T-cell (primary cell): ENCODE measurements at regions not wholly inside any gene's neighbourhood (a gene's known extent, or its start where the extent isn't known, plus 50 kb on each side); places are given as distances from the start of the nearest gene placed in this dataset.

Experiments used
- ATAC-seq, 4 experiments: fragments of 200-7000 bp in 3 of 4; fragments of 150-1000 bp in 1 of 4; cut with Tn5 transposase; replicated peaks in 1 of 4; 1 replicate in 3 of 4; 2 replicates in 1 of 4; pipeline ENCODE4 v1.10.0; 2021; ENCODE audit warnings: moderate library complexity in 3 of 4, mild to moderate bottlenecking in 2 of 4, moderate number of reproducible peaks in 1 of 4
- CTCF ChIA-PET, 2 donors: fragments of 300-600 bp; sonication (Branson Sonifier 250); formaldehyde crosslinking; loops; one replicate each; lab custom pipeline; 2022; ENCODE audit warnings: antibody characterized with exemption in 2 of 2; lab: Charles Lee
- POLR2A ChIA-PET, 2 donors: fragments of 300-600 bp; sonication (Branson Sonifier 250); formaldehyde crosslinking; loops; one replicate each; lab custom pipeline; 2022; ENCODE audit warnings: antibody characterized with exemption in 2 of 2; lab: Charles Lee
- DNase-seq, 35 experiments: peaks; one replicate each; pipeline versions ENCODE4 v3.0.0 to v3.0.0-alpha.2; 2013 to 2023
- H3K27ac ChIP-seq: one replicate; pipeline ENCODE4 v1.5.1; 2013; ENCODE audit warnings: low read length
- H3K27me3 ChIP-seq, 2 experiments: replicated peaks in 1 of 2; 1 replicate in 1 of 2; 2 replicates in 1 of 2; pipeline versions ENCODE4 v1.6.1 to v1.7.0; 2013; ENCODE audit warnings: low read length in 1 of 2, mixed read lengths in 1 of 2; ENCODE audit not compliant: control insufficient read depth in 2 of 2, insufficient read depth in 2 of 2; ENCODE audit errors: extremely low read depth in 1 of 2
- H3K36me3 ChIP-seq, 2 donors: 1 replicate in 1 of 2; 2 replicates in 1 of 2; pipeline versions ENCODE4 v1.6.1 to v1.7.0; 2013; ENCODE audit warnings: low read length in 1 of 2; ENCODE audit not compliant: control insufficient read depth in 2 of 2, insufficient read depth in 1 of 2; ENCODE audit errors: extremely low read depth in 1 of 2
- H3K4me1 ChIP-seq, 2 experiments: 1 replicate in 1 of 2; 2 replicates in 1 of 2; pipeline versions ENCODE4 v1.6.1 to v1.7.0; 2013; ENCODE audit warnings: low read length in 2 of 2, mixed read lengths in 1 of 2; ENCODE audit not compliant: insufficient read depth in 2 of 2, control insufficient read depth in 1 of 2; ENCODE audit errors: extremely low read depth in 1 of 2
- H3K4me3 ChIP-seq, 2 donors: 1 replicate in 1 of 2; 2 replicates in 1 of 2; pipeline versions ENCODE4 v1.5.1 to v1.7.0; 2013; ENCODE audit warnings: mild to moderate bottlenecking in 2 of 2, low read length in 1 of 2, moderate library complexity in 1 of 2; ENCODE audit not compliant: control insufficient read depth in 1 of 2; ENCODE audit errors: extremely low read depth in 1 of 2
- H3K9me3 ChIP-seq: 2 replicates; pipeline ENCODE4 v1.7.0; 2013
- H3K27ac Mint-ChIP-seq, 2 donors: one replicate each; pipeline ENCODE4 v1.8.0; 2020 to 2021; ENCODE audit warnings: mild to moderate bottlenecking in 2 of 2, mixed read lengths in 2 of 2
- H3K27me3 Mint-ChIP-seq, 2 donors: one replicate each; pipeline ENCODE4 v1.8.0; 2021 to 2022; ENCODE audit warnings: mixed read lengths in 2 of 2
- H3K36me3 Mint-ChIP-seq: one replicate; pipeline ENCODE4 v1.8.0; 2021; ENCODE audit warnings: mixed read lengths
- H3K4me1 Mint-ChIP-seq, 3 donors: one replicate each; pipeline ENCODE4 v1.8.0; 2020 to 2022; ENCODE audit warnings: mixed read lengths in 3 of 3, mild to moderate bottlenecking in 1 of 3
- H3K4me3 Mint-ChIP-seq, 3 donors: one replicate each; pipeline ENCODE4 v1.8.0; 2020 to 2022; ENCODE audit warnings: mild to moderate bottlenecking in 3 of 3, mixed read lengths in 3 of 3, moderate library complexity in 3 of 3
- H3K9me3 Mint-ChIP-seq, 3 donors: one replicate each; pipeline ENCODE4 v1.8.0; 2020 to 2022; ENCODE audit warnings: mixed read lengths in 3 of 3
- whole genome bisulfite sequencing: methylation state at CpG from one replicate; pipeline ENCODE4 v1.1.5; 2013; ENCODE audit warnings: missing lambda C conversion rate; ENCODE audit not compliant: insufficient coverage; 5-methylcytosine and 5-hydroxymethylcytosine counted together

DNA sequence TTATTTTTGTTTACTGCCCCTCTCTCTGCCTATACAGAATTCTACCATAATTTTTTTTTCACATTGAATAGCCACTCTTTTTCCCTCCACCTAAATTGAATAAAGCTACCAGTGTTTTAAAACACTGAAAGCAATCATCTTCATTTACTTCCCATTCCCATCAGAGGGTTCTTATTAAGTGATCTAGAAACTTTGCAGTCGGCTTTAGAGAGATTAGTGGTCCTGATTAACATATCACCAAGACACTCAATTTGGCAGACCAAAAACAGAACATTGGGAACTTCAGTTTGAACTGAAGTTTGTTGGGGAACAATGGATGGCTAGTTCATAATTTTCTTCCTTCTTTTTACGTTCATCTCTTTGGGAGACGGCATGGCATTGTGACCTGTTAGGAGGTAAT lies 249.5 kb downstream of the CBLN4 start:
- Histone ChIP-seq H3K9me3 (no peaks in the 10 kb centered on the region), H3K27me3 (no peaks in the 10 kb centered on the region), H3K4me3 (no peak overlapping the region), H3K27ac (no peak overlapping the region), H3K4me1 (no peaks in the 10 kb centered on the region), H3K36me3 (no peaks in the 10 kb centered on the region)
- H3K4me3 Mint-ChIP-seq: no peak overlapping the region
- H3K27ac Mint-ChIP-seq: no peak overlapping the region
- no peak for DNase-seq
- H3K36me3 Mint-ChIP-seq: no peaks in the 10 kb centered on the region
- ChIA-PET POLR2A (no interaction called here), CTCF (no interaction called here)
- no peaks in the 10 kb centered on the region for H3K27me3 Mint-ChIP-seq
- H3K9me3 Mint-ChIP-seq: peaks cover 0 to 21% (median 7%) of the 10 kb centered on the region in 3 donors
- no peak for ATAC-seq
- H3K4me1 Mint-ChIP-seq: no peaks in the 10 kb centered on the region
- WGBS: no CpG with 5 or more reads among the region's 3 CpGs

DNA sequence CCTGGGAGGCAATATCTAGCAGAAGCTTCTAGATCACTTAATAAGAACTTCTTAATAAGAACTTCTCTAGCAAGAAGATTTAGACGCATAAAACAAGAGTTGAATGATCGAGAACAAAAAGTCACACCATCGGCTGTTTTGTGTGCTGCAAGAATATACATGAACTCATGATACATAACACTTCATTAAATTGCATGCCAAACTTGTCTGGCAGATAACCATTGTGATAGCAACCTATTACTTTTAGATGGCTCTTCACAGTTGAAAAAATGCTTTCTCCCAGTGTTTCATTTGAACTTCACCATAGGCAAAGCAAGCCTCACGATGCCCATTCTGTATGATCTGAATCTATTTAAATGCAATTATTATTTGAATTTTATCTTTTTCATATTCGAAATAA lies 249.9 kb downstream of the CBLN4 start:
- H3K27ac ChIP-seq: no peak overlapping the region
- Mint-ChIP-seq H3K4me3 (no peak overlapping the region), H3K36me3 (no peaks in the 10 kb centered on the region), H3K27me3 (no peaks in the 10 kb centered on the region), H3K27ac (no peak overlapping the region), H3K9me3 (peaks cover 0 to 21% (median 7%) of the 10 kb centered on the region in 3 donors), H3K4me1 (no peaks in the 10 kb centered on the region)
- H3K27me3 ChIP-seq: no peaks in the 10 kb centered on the region
- POLR2A ChIA-PET: no interaction called here
- ATAC-seq: no peak
- H3K9me3 ChIP-seq: no peaks in the 10 kb centered on the region
- no peaks in the 10 kb centered on the region for H3K36me3 ChIP-seq
- no peaks in the 10 kb centered on the region for H3K4me1 ChIP-seq
- 70% methylated on average over 2 of the region's 5 CpGs for WGBS
- CTCF ChIA-PET: no interaction called here
- no peak for DNase-seq
- H3K4me3 ChIP-seq: no peak overlapping the region

DNA sequence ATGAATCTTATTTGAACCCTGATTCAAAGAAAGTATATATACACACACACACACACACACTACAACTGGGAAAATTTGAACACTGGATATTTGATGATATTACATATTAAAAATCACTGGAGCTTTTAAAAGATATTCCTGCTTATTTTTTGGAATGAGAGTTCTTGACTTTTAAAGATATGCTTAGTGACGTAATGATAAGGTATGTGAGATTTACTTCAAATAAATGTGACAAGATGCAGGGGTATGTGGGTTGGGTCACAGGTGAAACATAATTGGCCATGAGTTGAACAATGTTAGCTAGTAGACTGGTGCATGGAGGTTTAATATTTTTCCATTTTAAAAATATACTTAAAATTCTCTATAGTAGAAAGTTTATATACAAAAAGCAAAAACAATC lies 258.6 kb downstream of the CBLN4 start:
- Histone ChIP-seq H3K27me3 (no peaks in the 10 kb centered on the region), H3K9me3 (no peaks in the 10 kb centered on the region), H3K27ac (no peak overlapping the region), H3K4me3 (no peak overlapping the region), H3K4me1 (no peaks in the 10 kb centered on the region), H3K36me3 (no peaks in the 10 kb centered on the region)
- Mint-ChIP-seq H3K27me3 (peaks cover 0 to 7% of the 10 kb centered on the region in 2 donors), H3K27ac (no peak overlapping the region), H3K9me3 (peaks cover 0 to 20% (median 13%) of the 10 kb centered on the region in 3 donors), H3K36me3 (no peaks in the 10 kb centered on the region), H3K4me1 (no peaks in the 10 kb centered on the region), H3K4me3 (no peak overlapping the region)
- ATAC-seq (no peak), DNase-seq (no peak)
- ChIA-PET CTCF (no interaction called here), POLR2A (no interaction called here)
- WGBS: no CpG with 5 or more reads among the region's 1 CpG

DNA sequence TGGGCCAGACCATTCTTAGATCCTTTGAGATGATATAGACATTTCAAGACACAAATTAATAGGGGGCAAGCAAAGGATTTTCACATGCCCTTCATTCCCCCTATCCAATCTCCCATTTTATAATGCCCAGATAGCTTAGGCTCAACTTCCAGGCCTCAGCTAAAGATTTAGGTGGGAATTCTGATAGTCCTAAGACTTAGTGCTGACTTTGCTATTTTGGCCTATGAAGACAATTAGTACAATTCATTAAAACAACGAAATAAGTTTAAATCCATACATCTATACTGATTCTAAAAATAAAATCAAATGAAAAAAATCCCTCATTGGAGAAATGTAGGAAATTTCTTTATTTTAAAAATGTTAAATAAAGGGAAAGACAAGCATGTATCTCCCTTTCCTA lies 259.5 kb downstream of the CBLN4 start:
- H3K4me3 Mint-ChIP-seq: no peak overlapping the region

DNA sequence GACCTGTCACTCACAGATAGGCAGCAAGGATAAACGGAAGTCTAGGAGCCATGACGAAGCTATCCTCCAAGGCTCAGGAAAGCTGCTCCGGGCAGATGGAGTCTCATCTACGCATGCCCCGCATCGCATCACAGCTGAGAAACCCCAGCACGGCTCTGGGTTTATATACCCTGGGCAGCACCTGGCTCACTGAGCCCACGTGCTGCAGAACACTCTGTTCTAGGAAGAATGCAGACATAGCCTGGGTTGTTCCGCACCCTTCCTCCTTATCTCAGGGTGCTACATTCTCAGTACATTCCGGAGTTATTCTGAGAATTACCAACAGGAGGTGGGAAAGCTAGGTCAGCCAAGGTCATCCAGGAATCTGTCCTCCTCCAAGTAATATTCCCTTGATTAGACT lies 260.4 kb downstream of the CBLN4 start:
- POLR2A ChIA-PET: no interaction called here
- ATAC-seq: no peak
- H3K36me3 ChIP-seq: no peaks in the 10 kb centered on the region

More for the DNA sequence above, 259.5 kb downstream of the CBLN4 start:
- Mint-ChIP-seq H3K9me3 (peaks cover 0 to 20% (median 16%) of the 10 kb centered on the region in 3 donors), H3K36me3 (no peaks in the 10 kb centered on the region), H3K27me3 (peaks cover 0 to 7% of the 10 kb centered on the region in 2 donors), H3K27ac (no peak overlapping the region), H3K4me1 (no peaks in the 10 kb centered on the region)
- ChIA-PET POLR2A (no interaction called here), CTCF (no interaction called here)
- Histone ChIP-seq H3K27me3 (no peaks in the 10 kb centered on the region), H3K4me3 (no peak overlapping the region), H3K4me1 (no peaks in the 10 kb centered on the region), H3K36me3 (no peaks in the 10 kb centered on the region), H3K9me3 (no peaks in the 10 kb centered on the region), H3K27ac (no peak overlapping the region)
- ATAC-seq (no peak), DNase-seq (no peak)
- WGBS: no CpG with 5 or more reads among the region's 1 CpG

DNA sequence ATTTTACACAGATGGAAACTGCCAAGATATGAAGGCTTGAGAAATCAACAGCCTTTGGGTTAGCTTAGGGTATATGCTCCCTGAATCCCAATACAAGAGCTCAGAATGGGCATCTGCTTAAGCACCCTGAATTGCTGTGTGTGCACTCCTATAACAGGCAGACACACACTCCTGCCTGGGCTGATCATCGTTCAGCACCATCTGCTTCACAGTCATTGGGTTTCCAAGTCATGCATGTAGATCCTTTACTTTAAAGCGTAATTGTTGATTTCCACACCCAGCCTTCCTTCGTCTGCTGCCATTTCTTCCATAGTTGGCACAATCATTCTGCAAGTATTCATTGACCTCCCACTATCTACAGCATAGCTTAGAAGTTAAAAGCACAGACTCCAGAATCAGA lies 263.5 kb downstream of the CBLN4 start:
- Histone ChIP-seq H3K36me3 (no peaks in the 10 kb centered on the region), H3K4me1 (no peaks in the 10 kb centered on the region), H3K27ac (no peak overlapping the region), H3K27me3 (no peaks in the 10 kb centered on the region), H3K9me3 (no peaks in the 10 kb centered on the region), H3K4me3 (no peak overlapping the region)
- peaks cover 5 to 27% (median 26%) of the 10 kb centered on the region in 3 donors for H3K9me3 Mint-ChIP-seq
- H3K4me3 Mint-ChIP-seq: no peak overlapping the region
- no peak for DNase-seq
- ChIA-PET CTCF (no interaction called here), POLR2A (no interaction called here)
- H3K36me3 Mint-ChIP-seq: no peaks in the 10 kb centered on the region
- H3K27me3 Mint-ChIP-seq: peaks cover 0 to 7% of the 10 kb centered on the region in 2 donors
- no peak for ATAC-seq
- no peaks in the 10 kb centered on the region for H3K4me1 Mint-ChIP-seq
- WGBS: 86% methylated on average over 3 of the region's 3 CpGs
- H3K27ac Mint-ChIP-seq: no peak overlapping the region

More for the DNA sequence above, 260.4 kb downstream of the CBLN4 start:
- Mint-ChIP-seq H3K4me3 (no peak overlapping the region), H3K36me3 (no peaks in the 10 kb centered on the region), H3K4me1 (no peaks in the 10 kb centered on the region), H3K9me3 (peaks cover 0 to 21% (median 20%) of the 10 kb centered on the region in 3 donors), H3K27ac (no peak overlapping the region), H3K27me3 (peaks cover 0 to 7% of the 10 kb centered on the region in 2 donors)
- WGBS: 100% methylated on average over 7 of the region's 10 CpGs
- Histone ChIP-seq H3K9me3 (no peaks in the 10 kb centered on the region), H3K4me3 (no peak overlapping the region), H3K4me1 (no peaks in the 10 kb centered on the region), H3K27ac (no peak overlapping the region), H3K27me3 (no peaks in the 10 kb centered on the region)
- no peak for DNase-seq
- CTCF ChIA-PET: no interaction called here

GRCh38 chr20:55740076-55740475 lies 265.2 kb downstream of the CBLN4 start:
- no peak overlapping the region for H3K4me3 ChIP-seq
- no peaks in the 10 kb centered on the region for H3K27me3 ChIP-seq
- POLR2A ChIA-PET: no interaction called here
- H3K36me3 ChIP-seq: no peaks in the 10 kb centered on the region
- Mint-ChIP-seq H3K4me3 (no peak overlapping the region), H3K27me3 (peaks cover 0 to 7% of the 10 kb centered on the region in 2 donors), H3K27ac (no peak overlapping the region), H3K4me1 (no peaks in the 10 kb centered on the region), H3K9me3 (peaks cover 5 to 29% (median 22%) of the 10 kb centered on the region in 3 donors), H3K36me3 (no peaks in the 10 kb centered on the region)
- DNase-seq (no peak), ATAC-seq (no peak)
- WGBS: no CpG with 5 or more reads among the region's 8 CpGs
- no peak overlapping the region for H3K27ac ChIP-seq
- no peaks in the 10 kb centered on the region for H3K9me3 ChIP-seq
- CTCF ChIA-PET: no interaction called here
- no peaks in the 10 kb centered on the region for H3K4me1 ChIP-seq
